ENCODE measurements at regions not wholly inside any gene's neighbourhood (a gene's known extent, or its start where the extent isn't known, plus 50 kb on each side); places are given as distances from the start of the nearest gene placed in this dataset.

GRCh38 chr12:72766517-72766916 lies 494.3 kb downstream of the TRHDE start:
- no peak for DNase-seq
- Histone ChIP-seq H3K4me1 (no peaks in the 10 kb centered on the region), H3K27me3 (no peaks in the 10 kb centered on the region), H3K36me3 (ENCODE audit: low read depth, missing control alignments) (no peaks in the 10 kb centered on the region), H3K27ac (no peak overlapping the region), H3K4me3 (no peak overlapping the region), H3K9me3 (no peaks in the 10 kb centered on the region)
- intact Hi-C loops (cut with DNase I; ENCODE audit: low total_unique reads) = no loop called here
- TF ChIP-seq POLR2A (IDR thresholded peaks at IDR 0.05) = no peak
- TF ChIP-seq, protein P1, sequence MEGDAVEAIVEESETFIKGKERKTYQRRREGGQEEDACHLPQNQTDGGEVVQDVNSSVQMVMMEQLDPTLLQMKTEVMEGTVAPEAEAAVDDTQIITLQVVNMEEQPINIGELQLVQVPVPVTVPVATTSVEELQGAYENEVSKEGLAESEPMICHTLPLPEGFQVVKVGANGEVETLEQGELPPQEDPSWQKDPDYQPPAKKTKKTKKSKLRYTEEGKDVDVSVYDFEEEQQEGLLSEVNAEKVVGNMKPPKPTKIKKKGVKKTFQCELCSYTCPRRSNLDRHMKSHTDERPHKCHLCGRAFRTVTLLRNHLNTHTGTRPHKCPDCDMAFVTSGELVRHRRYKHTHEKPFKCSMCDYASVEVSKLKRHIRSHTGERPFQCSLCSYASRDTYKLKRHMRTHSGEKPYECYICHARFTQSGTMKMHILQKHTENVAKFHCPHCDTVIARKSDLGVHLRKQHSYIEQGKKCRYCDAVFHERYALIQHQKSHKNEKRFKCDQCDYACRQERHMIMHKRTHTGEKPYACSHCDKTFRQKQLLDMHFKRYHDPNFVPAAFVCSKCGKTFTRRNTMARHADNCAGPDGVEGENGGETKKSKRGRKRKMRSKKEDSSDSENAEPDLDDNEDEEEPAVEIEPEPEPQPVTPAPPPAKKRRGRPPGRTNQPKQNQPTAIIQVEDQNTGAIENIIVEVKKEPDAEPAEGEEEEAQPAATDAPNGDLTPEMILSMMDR (IDR thresholded peaks at IDR 0.05) = no peak
- WGBS, 2 donors = 52 to 55% methylated on average over 2 of the region's 2 CpGs

GRCh38 chr12:72774023-72774422 lies 501.9 kb downstream of the TRHDE start:
- Histone ChIP-seq H3K4me3 (no peak overlapping the region), H3K4me1 (no peaks in the 10 kb centered on the region), H3K36me3 (ENCODE audit: low read depth, missing control alignments) (no peaks in the 10 kb centered on the region), H3K27ac (no peak overlapping the region), H3K27me3 (no peaks in the 10 kb centered on the region), H3K9me3 (no peaks in the 10 kb centered on the region)
- TF ChIP-seq, protein P1 (IDR thresholded peaks at IDR 0.05) = no peak
- no peak for TF ChIP-seq POLR2A (IDR thresholded peaks at IDR 0.05)
- intact Hi-C loops (cut with DNase I; ENCODE audit: low total_unique reads) = no loop called here
- no peak for DNase-seq

GRCh38 chr12:72777806-72778205 lies 505.6 kb downstream of the TRHDE start:
- TF ChIP-seq, protein P1 (IDR thresholded peaks at IDR 0.05) = no peak
- no peak for TF ChIP-seq POLR2A (IDR thresholded peaks at IDR 0.05)
- Histone ChIP-seq H3K9me3 (no peaks in the 10 kb centered on the region), H3K4me3 (no peak overlapping the region), H3K27ac (no peak overlapping the region), H3K36me3 (ENCODE audit: low read depth, missing control alignments) (no peaks in the 10 kb centered on the region), H3K27me3 (no peaks in the 10 kb centered on the region), H3K4me1 (no peaks in the 10 kb centered on the region)
- DNase-seq = no peak
- intact Hi-C loops (cut with DNase I; ENCODE audit: low total_unique reads) = no loop called here
- whole genome bisulfite sequencing, 2 donors = 79 to 88% methylated on average over 1 of the region's 1 CpG

DNA sequence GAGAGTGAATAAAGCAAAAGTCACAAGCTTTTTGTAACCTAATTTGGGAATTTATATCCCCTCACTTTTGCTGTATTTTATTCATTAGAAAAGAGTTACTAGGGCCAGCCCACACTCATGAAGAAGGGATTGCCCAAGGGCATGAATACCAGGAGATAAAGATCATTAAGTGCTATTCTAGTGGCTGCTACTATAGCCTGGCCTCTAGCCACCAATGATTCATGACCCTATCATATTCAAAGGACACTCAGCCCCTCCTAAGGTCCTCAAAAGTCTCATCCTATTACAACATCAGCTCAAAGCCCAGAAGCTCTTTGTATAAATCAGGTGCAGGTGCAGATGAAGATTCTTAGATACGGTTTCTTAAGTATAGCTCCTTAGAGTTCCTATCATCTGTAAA lies 518.1 kb downstream of the TRHDE start:
- H3K36me3 ChIP-seq (ENCODE audit: low read depth, missing control alignments) = no peaks in the 10 kb centered on the region
- H3K4me1 ChIP-seq = no peaks in the 10 kb centered on the region
- no peak overlapping the region for H3K27ac ChIP-seq
- intact Hi-C loops (cut with DNase I; ENCODE audit: low total_unique reads) = no loop called here
- H3K4me3 ChIP-seq = no peak overlapping the region
- no peaks in the 10 kb centered on the region for H3K9me3 ChIP-seq
- no peaks in the 10 kb centered on the region for H3K27me3 ChIP-seq
- WGBS, 2 donors = 95 to 100% methylated on average over 1 of the region's 1 CpG
- no peak for TF ChIP-seq POLR2A (IDR thresholded peaks at IDR 0.05)
- TF ChIP-seq, protein P1 (IDR thresholded peaks at IDR 0.05) = no peak
- no peak for DNase-seq

DNA sequence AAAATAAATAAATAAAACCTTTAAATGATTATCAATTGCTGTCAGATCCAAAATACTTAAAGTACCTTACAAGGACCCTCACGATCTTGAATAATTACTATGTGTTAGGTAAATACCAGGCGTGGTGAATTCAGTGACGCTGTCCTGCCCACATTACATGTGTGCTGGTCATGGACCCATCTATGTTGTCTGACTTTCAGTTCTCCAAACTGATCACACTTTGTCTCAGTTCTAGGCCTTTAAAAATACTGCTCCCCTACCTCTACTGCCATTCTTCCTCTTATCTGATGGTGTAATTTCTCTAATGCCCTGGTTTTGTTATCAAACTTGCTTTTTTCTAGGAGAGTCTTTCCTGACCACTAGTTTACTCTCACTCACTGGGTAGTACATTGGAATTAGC lies 520.7 kb downstream of the TRHDE start:
- 94 to 95% methylated on average over 3 of the region's 3 CpGs for WGBS, 2 donors
- Histone ChIP-seq H3K27ac (no peak overlapping the region), H3K27me3 (no peaks in the 10 kb centered on the region), H3K4me3 (no peak overlapping the region), H3K9me3 (no peaks in the 10 kb centered on the region), H3K36me3 (ENCODE audit: low read depth, missing control alignments) (no peaks in the 10 kb centered on the region), H3K4me1 (no peaks in the 10 kb centered on the region)
- TF ChIP-seq, protein P1 (IDR thresholded peaks at IDR 0.05) = no peak
- no peak for TF ChIP-seq POLR2A (IDR thresholded peaks at IDR 0.05)
- no peak for DNase-seq
- intact Hi-C loops (cut with DNase I; ENCODE audit: low total_unique reads) = no loop called here

All from testis (tissue), 2 donors.